Inflammatory macrophage (primary cell): ENCODE measurements at regions not wholly inside any gene's neighbourhood (a gene's known extent, or its start where the extent isn't known, plus 50 kb on each side); places are given as distances from the start of the nearest gene placed in this dataset.

Experiments used
- DNase-seq, 2 donors: peaks; one replicate each; pipeline ENCODE4 v3.0.0-alpha.2; 2020 to 2022

GRCh38 chr5:4348423-4348822 lies 752.8 kb downstream of the IRX1 start:
- no peak for DNase-seq

GRCh38 chr5:4348919-4349318 lies 753.3 kb downstream of the IRX1 start:
- DNase-seq = no peak

- no peak for DNase-seq
Observed at GRCh38 chr5:4356201-4356600, 760.6 kb downstream of the IRX1 start.

- DNase-seq = no peak
Observed at GRCh38 chr5:4359847-4360246, 764.2 kb downstream of the IRX1 start.

GRCh38 chr5:4361753-4362152 lies 766.1 kb downstream of the IRX1 start:
- no peak for DNase-seq

- no peak for DNase-seq
Observed at GRCh38 chr5:4362411-4362810, 766.8 kb downstream of the IRX1 start.

- no peak for DNase-seq
Observed at GRCh38 chr5:4363045-4363444, 767.4 kb downstream of the IRX1 start.

GRCh38 chr5:4366628-4367027 lies 771.0 kb downstream of the IRX1 start:
- DNase-seq = no peak

GRCh38 chr5:4370218-4370617 lies 769.9 kb upstream of the ADAMTS16 start:
- DNase-seq = no peak

GRCh38 chr5:4372481-4372880 lies 767.6 kb upstream of the ADAMTS16 start:
- no peak for DNase-seq

GRCh38 chr5:4373051-4373820 lies 766.9 kb upstream of the ADAMTS16 start:
- DNase-seq = no peak

GRCh38 chr5:4374866-4375265 lies 765.3 kb upstream of the ADAMTS16 start:
- DNase-seq = no peak

GRCh38 chr5:4375640-4376039 lies 764.5 kb upstream of the ADAMTS16 start:
- DNase-seq = no peak

GRCh38 chr5:4383102-4383501 lies 757.0 kb upstream of the ADAMTS16 start:
- DNase-seq = no peak

GRCh38 chr5:4383518-4384198 lies 756.5 kb upstream of the ADAMTS16 start:
- DNase-seq = no peak

GRCh38 chr5:4384649-4385048 lies 755.5 kb upstream of the ADAMTS16 start:
- no peak for DNase-seq

- no peak for DNase-seq
Observed at GRCh38 chr5:4386152-4386551, 754.0 kb upstream of the ADAMTS16 start.

- no peak for DNase-seq
Observed at GRCh38 chr5:4387290-4387689, 752.8 kb upstream of the ADAMTS16 start.

- no peak for DNase-seq
Observed at GRCh38 chr5:4395752-4396151, 744.4 kb upstream of the ADAMTS16 start.

GRCh38 chr5:4405614-4406219 lies 734.4 kb upstream of the ADAMTS16 start:
- DNase-seq = no peak

- no peak for DNase-seq
Observed at GRCh38 chr5:4410151-4410550, 730.0 kb upstream of the ADAMTS16 start.

GRCh38 chr5:4411664-4412063 lies 728.5 kb upstream of the ADAMTS16 start:
- DNase-seq = no peak

- DNase-seq = no peak
Observed at GRCh38 chr5:4413996-4414395, 726.1 kb upstream of the ADAMTS16 start.

GRCh38 chr5:4418084-4418483 lies 722.0 kb upstream of the ADAMTS16 start:
- no peak for DNase-seq
